IPS-20b (cell line): ENCODE measurements at regions not wholly inside any gene's neighbourhood (a gene's known extent, or its start where the extent isn't known, plus 50 kb on each side); places are given as distances from the start of the nearest gene placed in this dataset.
"Not testable (repeated sequence)": the region's sequence is repeated elsewhere in the genome, so short reads cannot be mapped to it uniquely, and the experiment has no call there.

ENCODE experiments used
- H3K27ac ChIP-seq: one replicate; pipeline ENCODE4 v1.5.1; 2013; ENCODE audit warnings: low read length
- H3K27me3 ChIP-seq: 2 replicates; pipeline ENCODE4 v1.6.1; 2013; ENCODE audit warnings: mild to moderate bottlenecking, low read length, inconsistent platforms; ENCODE audit not compliant: insufficient read depth
- H3K36me3 ChIP-seq: 2 replicates; pipeline ENCODE4 v1.6.1; 2013; ENCODE audit warnings: low read depth, mild to moderate bottlenecking, inconsistent platforms, low read length, moderate library complexity; ENCODE audit not compliant: insufficient read depth
- H3K4me1 ChIP-seq: 2 replicates; pipeline ENCODE4 v1.6.1; 2013; ENCODE audit warnings: mild to moderate bottlenecking, control low read depth, inconsistent platforms, low read length, moderate library complexity; ENCODE audit not compliant: insufficient read depth
- H3K4me3 ChIP-seq: 2 replicates; pipeline ENCODE4 v1.5.1; 2013; ENCODE audit warnings: mild to moderate bottlenecking, low read length, inconsistent platforms
- H3K9ac ChIP-seq: 2 replicates; pipeline ENCODE4 v1.6.1; 2013; ENCODE audit warnings: low read depth, mild to moderate bottlenecking, inconsistent platforms, low read length, moderate library complexity
- H3K9me3 ChIP-seq: 2 replicates; pipeline ENCODE4 v1.6.1; 2013; ENCODE audit warnings: mild to moderate bottlenecking, low read depth, low read length, inconsistent platforms; ENCODE audit not compliant: insufficient read depth

DNA sequence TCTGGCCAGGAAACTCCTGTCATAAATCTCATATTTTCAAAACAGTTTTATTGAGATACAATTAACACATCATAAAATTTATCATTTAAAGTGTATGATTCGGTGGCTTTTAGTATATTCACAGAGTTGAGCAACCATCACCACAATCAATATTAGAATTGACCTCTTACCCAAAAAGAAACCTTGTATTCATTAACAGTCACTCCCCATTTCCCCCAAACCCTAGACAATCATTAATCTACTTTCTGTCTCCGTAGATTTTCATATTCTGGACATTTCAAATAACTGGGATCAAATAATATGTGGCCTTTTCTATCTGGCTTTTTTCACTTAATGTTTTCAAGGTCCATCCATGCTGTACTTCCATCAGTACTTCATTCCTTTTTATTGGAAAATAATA lies 145.7 kb upstream of the RORA start:
- H3K27me3 ChIP-seq: no peaks in the 10 kb centered on the region
- peaks cover 6% of the 10 kb centered on the region; the same call in 1 of the 2 replicates for H3K4me1 ChIP-seq
- no peak overlapping the region for H3K27ac ChIP-seq
- H3K4me3 ChIP-seq: no peak overlapping the region
- no peaks in the 10 kb centered on the region for H3K9me3 ChIP-seq
- no peaks in the 10 kb centered on the region for H3K36me3 ChIP-seq
- no peak overlapping the region for H3K9ac ChIP-seq

DNA sequence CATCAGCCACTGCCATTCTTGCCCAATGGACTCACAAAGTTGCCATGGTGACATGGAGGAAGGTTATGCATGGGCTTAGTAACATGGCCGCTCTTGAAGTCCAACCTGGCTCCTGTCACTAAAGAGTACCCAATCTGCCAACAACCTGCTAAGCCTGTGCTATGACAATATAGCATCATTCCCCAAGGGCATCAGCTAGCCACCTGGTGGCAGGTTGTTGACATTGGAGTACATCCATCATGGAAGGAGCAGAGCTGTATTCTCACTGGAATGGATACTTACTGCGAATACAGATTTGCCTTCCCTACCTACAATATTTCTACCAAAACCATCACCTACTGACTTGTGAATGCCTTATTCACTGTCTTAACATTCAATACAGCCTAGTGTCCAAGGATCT lies 138.9 kb upstream of the RORA start:
- Histone ChIP-seq H3K9me3 (no peaks in the 10 kb centered on the region), H3K4me1 (peaks cover 10% of the 10 kb centered on the region; the same call in 1 of the 2 replicates), H3K4me3 (no peak overlapping the region), H3K27me3 (no peaks in the 10 kb centered on the region), H3K9ac (no peak overlapping the region), H3K27ac (no peak overlapping the region), H3K36me3 (no peaks in the 10 kb centered on the region)

DNA sequence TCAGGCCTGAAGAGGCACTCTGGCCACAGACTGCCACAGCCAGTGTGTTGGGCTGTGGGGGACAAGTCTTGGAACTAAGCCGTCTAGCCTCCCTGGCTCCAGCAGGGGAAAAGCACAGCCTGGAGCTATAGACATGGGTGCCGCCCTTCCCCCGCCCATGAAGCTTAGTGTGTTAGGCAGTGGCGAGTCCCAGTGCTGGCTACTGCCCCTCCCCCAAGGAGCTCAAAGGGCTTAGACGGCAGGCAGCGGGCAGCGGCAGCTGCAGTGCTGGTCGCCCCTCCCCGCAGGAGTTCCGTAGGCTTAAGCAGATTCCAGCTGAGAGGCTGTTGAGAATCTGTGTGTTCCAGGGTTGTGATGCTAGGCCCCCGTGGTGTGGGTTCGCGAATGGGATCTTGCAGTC lies 135.8 kb upstream of the RORA start:
- Histone ChIP-seq H3K4me3 (peak overlapping the region; percentile 61), H3K27me3 (no peaks in the 10 kb centered on the region), H3K4me1 (peaks cover 10% of the 10 kb centered on the region; the same call in 1 of the 2 replicates), H3K36me3 (no peaks in the 10 kb centered on the region), H3K9me3 (no peaks in the 10 kb centered on the region), H3K9ac (peak overlapping the region; percentile 3; the same call in 1 of the 2 replicates), H3K27ac (no peak overlapping the region)

DNA sequence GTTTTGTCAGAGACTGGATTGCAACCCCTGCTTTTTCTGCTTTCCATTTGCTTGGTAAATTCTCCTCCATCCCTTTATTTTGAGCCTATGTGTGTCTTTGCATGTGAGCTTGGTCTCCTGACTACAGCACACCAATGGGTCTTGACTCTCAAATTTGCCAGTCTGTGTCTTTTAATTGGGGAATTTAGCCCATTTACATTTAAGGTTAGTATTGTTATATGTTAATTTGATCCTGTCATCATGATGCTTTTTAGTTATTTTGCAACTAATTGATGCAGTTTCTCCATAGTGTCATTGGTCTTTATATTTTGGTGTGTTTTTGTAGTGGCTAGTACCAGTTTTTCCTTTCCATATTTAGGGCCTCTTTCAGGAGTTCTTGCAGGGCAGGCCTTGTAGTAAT lies 133.8 kb upstream of the RORA start:
- not testable (repeated sequence) for H3K9ac ChIP-seq, H3K36me3 ChIP-seq, H3K27me3 ChIP-seq, H3K4me3 ChIP-seq, H3K9me3 ChIP-seq, H3K4me1 ChIP-seq, H3K27ac ChIP-seq

DNA sequence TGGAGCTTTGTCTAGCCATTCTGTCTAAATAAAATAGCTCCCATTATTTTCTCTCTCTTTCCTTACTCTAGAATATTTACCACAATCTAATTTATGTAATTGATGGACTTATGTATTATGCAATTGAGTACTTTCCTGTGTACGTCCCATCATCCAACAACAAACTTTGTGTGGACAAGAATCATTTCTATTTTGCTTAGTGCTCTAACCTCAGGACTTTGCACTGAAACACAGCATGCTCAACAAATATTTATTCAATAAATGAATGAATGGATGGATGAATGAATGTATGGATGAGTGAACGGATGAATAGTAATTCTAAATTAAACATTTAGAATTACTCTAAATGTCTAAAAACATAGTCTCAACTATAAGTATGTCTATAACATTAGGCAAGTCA lies 115.2 kb upstream of the RORA start:
- H3K4me3 ChIP-seq: no peak overlapping the region
- no peaks in the 10 kb centered on the region for H3K36me3 ChIP-seq
- no peak overlapping the region for H3K9ac ChIP-seq
- H3K4me1 ChIP-seq: no peaks in the 10 kb centered on the region
- no peaks in the 10 kb centered on the region for H3K27me3 ChIP-seq
- no peaks in the 10 kb centered on the region for H3K9me3 ChIP-seq
- H3K27ac ChIP-seq: no peak overlapping the region

DNA sequence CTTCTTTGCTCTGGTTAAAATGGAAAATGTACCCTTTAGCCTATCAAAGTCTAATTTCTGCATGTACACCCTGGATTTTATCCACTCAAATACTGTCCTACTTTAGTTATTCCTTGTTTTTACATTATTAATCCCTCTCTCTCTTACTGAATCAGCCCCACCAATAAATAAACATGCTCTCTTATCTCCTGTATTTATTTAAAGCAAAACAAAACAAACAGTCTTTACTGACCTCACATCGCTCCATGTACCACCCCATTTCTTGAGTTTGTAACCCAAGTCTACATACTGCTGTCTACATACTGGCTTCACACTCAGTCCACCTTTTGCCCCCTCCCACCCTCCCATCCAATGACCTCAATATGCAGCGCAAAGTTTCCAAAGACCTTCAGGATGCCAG lies 113.3 kb upstream of the RORA start:
- H3K36me3 ChIP-seq: no peaks in the 10 kb centered on the region
- H3K4me1 ChIP-seq: no peaks in the 10 kb centered on the region
- H3K27me3 ChIP-seq: no peaks in the 10 kb centered on the region
- no peak overlapping the region for H3K4me3 ChIP-seq
- H3K9me3 ChIP-seq: no peaks in the 10 kb centered on the region
- no peak overlapping the region for H3K27ac ChIP-seq
- no peak overlapping the region for H3K9ac ChIP-seq

DNA sequence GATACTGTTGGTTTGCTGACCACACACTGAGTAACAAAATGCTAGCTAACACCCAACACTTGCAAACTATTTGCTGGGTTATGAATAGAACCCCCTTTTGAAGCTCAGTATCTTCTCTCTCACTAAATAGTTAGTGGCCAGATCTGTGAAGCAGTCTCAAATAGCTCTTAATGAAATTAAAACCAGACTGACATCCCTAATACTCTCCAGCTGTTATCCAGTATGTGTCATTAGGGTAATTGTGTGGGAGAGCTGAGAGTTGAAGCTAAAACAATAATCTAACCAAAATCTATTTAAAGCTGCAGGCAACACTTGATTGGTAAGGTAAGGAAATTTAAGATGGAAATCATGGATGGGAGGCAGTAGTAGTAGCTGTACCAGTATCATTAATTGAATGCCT lies 110.4 kb upstream of the RORA start:
- H3K27ac ChIP-seq: no peak overlapping the region
- H3K27me3 ChIP-seq: no peaks in the 10 kb centered on the region
- H3K4me1 ChIP-seq: no peaks in the 10 kb centered on the region
- no peak overlapping the region for H3K9ac ChIP-seq
- no peak overlapping the region for H3K4me3 ChIP-seq
- no peaks in the 10 kb centered on the region for H3K9me3 ChIP-seq
- H3K36me3 ChIP-seq: no peaks in the 10 kb centered on the region

DNA sequence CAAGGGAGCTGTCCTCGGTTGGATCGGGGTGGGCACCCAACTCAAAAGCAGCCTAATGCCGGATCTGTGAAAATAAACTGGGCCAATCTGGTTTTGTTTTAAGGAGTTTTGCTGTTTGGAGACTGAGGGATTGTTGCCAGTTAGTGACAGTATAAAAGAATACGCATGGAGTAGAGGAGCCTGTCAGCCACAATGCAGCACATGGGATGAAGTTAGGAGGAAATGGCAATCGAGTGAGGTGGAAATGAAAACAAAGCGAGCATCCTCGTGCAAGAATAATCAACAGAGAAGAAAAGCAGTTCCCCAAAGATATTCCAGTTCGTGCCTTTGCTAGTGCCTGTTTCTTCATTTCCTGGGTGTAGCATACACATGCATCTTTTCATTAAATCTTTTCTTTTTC lies 108.4 kb upstream of the RORA start:
- no peak overlapping the region for H3K9ac ChIP-seq
- H3K27ac ChIP-seq: no peak overlapping the region
- no peaks in the 10 kb centered on the region for H3K4me1 ChIP-seq
- no peaks in the 10 kb centered on the region for H3K36me3 ChIP-seq
- H3K4me3 ChIP-seq: no peak overlapping the region
- H3K9me3 ChIP-seq: no peaks in the 10 kb centered on the region
- no peaks in the 10 kb centered on the region for H3K27me3 ChIP-seq

DNA sequence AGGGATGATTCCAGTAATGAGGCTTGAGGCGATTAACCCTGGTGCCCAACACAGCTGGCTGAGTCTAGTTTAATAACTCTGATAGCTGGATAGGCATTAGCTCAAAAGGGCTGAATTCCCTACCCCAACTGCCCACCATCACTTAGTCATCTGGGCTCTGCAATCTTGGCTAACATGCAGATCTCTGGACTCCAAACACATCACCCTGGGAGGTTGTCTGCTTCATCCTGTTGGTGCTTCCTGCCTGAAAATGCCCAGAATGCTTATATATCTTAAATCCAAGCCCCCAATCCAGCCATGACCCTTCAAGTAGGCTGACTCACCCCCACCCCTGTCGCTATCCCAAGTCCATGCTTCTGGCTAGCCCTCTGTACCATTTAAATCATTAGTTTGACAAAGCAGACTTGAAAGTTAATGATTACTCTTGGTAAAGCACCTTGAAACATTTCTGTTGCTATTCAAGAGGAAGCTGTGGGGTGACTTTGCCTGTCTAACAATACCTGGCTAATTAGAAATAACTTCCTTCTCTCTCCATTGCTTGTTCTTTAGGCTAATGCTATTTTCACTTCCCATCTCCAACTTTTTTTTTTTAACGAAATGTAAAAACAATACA lies 107.0 kb upstream of the RORA start:
- Histone ChIP-seq H3K36me3 (no peaks in the 10 kb centered on the region), H3K27ac (no peak overlapping the region), H3K4me1 (no peaks in the 10 kb centered on the region), H3K4me3 (no peak overlapping the region), H3K27me3 (no peaks in the 10 kb centered on the region), H3K9ac (no peak overlapping the region), H3K9me3 (no peaks in the 10 kb centered on the region)

DNA sequence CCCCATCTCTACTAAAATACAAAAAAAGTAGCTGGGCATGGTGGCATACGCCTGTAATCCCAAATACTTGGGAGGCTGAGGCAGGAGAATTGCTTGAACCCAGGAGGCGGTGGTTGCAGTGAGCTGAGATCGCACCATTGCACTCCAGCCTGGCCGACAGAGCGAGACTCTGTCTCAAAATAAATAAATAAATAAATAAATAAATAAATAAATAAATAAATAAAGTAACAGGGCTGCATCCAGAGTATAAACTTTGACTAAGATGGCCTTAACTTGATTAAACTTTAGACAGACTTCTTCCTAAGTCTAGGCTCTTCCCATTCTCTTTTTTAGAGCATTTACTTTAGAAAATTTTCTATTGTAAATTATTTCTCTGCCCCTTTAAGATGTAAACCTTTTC lies 105.6 kb upstream of the RORA start:
- not testable (repeated sequence) for H3K4me3 ChIP-seq, H3K36me3 ChIP-seq, H3K9me3 ChIP-seq, H3K27ac ChIP-seq, H3K27me3 ChIP-seq, H3K4me1 ChIP-seq, H3K9ac ChIP-seq

DNA sequence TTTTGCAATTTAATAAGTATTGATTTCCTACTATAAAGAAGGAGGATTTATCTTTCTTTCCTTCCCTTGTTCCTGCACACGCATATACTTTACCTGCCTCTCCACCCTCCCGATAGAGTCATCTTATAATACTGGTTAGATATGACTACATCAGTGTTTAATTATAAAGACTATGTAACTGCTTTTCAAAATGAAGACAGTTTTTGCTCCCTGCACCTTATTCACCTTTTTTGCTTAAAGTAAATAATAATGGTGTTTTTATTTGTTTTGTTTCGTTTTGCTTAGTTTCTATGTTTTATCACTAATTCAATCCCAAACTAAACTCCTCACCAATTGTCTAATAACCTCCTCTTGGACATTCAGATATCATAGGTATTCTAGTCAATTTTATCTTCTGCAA lies 101.9 kb upstream of the RORA start:
- Histone ChIP-seq H3K4me3 (no peak overlapping the region), H3K4me1 (no peaks in the 10 kb centered on the region), H3K9ac (no peak overlapping the region), H3K27me3 (no peaks in the 10 kb centered on the region), H3K36me3 (no peaks in the 10 kb centered on the region), H3K27ac (no peak overlapping the region), H3K9me3 (no peaks in the 10 kb centered on the region)

DNA sequence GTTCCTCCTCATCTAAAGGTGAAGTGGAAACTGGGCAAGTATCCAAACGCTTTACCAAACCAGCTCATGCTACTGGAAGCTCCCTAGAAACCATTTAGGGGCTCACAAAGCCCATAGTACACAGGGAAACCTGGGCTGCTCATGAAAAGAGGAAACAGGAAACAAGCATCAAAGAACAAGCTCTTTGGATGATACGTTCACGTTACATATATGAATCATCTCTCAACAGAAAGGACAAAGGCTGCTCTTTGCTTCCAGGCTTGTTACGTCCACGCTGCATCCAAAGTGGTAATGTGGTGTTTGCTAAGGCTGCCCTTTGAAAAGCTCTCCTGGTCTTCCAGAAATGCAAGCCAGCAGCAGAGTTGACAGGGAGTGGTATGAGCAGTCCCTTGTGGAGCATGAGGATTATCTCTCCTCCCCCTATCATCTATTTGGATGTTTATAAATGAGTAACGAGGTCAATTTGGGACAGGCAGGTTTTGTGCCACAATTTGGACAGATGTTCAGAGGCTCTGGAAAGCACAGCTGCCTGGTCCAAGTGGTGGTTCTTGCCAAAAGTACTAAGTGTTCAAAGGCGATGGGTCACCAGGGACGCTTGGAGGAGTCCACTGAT lies 98.0 kb upstream of the RORA start:
- H3K27me3 ChIP-seq: no peaks in the 10 kb centered on the region
- H3K36me3 ChIP-seq: no peaks in the 10 kb centered on the region
- H3K9me3 ChIP-seq: no peaks in the 10 kb centered on the region
- no peak overlapping the region for H3K27ac ChIP-seq
- H3K9ac ChIP-seq: no peak overlapping the region
- H3K4me3 ChIP-seq: no peak overlapping the region
- no peaks in the 10 kb centered on the region for H3K4me1 ChIP-seq
